ENCODE measurements at regions not wholly inside any gene's neighbourhood (a gene's known extent, or its start where the extent isn't known, plus 50 kb on each side); places are given as distances from the start of the nearest gene placed in this dataset.

DNA sequence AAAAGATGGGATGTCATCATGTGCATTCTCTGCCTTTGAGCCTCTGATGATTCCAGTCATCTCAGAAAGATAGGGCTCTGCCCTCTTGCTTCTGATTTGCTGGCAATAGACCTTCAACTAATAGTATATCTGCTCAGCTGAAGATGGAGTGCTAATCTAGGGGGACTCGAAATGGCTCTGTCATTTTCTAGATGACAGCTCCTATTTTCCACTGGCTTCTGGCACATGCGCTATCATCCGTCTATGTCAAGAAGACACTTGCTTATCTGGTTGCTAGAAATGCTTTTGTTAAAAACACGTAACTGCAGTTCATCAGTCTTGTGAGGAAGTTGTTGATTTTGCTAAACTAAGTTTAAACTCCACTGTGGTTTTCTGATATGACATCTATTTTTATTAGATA, 265.5 kb upstream of the ZNF608 start:
- no peak for DNase-seq

GRCh38 chr5:125012727-125013451, 266.4 kb upstream of the ZNF608 start:
- no peak for DNase-seq

DNA sequence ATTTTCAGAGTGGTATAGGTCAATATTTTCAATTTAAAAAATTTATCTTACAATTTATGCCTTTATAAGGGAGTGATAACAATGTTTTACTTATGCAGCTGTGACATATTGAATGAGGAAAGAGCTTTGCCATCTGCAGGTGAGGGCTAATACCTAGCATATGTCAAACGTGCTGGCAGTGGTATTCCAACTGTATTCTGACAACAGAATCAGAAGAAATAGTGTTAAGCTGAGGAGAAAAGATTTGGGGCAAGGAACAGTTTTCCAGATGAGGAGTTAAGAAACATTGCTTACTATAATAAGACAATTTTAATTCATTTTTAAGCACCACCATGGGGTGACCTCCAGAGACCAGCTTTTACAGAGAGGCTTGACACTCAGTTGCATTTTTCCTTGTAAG, 267.8 kb upstream of the ZNF608 start:
- no peak for DNase-seq

- DNase-seq = no peak
Measured at GRCh38 chr5:125017796-125018195, 271.4 kb upstream of the ZNF608 start.

DNA sequence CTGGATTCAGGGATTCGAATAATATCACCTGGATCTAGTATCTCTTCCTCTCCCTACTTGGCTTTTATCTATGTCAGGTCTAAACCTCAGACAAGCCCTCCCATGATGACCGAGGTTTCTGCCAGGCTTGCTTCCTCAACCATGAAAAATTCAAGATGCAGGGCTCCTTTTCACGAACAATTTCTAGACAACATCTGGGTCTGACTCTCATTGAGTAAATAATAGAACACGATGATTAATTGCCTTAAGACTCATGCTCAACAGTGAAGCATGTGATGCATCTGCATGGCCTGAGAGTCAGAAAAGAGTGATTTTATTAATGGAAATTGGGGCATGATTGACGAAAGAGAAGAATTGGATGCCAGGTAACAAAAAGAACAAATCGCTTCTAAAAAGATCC, 277.2 kb upstream of the ZNF608 start:
- no peak for DNase-seq

DNA sequence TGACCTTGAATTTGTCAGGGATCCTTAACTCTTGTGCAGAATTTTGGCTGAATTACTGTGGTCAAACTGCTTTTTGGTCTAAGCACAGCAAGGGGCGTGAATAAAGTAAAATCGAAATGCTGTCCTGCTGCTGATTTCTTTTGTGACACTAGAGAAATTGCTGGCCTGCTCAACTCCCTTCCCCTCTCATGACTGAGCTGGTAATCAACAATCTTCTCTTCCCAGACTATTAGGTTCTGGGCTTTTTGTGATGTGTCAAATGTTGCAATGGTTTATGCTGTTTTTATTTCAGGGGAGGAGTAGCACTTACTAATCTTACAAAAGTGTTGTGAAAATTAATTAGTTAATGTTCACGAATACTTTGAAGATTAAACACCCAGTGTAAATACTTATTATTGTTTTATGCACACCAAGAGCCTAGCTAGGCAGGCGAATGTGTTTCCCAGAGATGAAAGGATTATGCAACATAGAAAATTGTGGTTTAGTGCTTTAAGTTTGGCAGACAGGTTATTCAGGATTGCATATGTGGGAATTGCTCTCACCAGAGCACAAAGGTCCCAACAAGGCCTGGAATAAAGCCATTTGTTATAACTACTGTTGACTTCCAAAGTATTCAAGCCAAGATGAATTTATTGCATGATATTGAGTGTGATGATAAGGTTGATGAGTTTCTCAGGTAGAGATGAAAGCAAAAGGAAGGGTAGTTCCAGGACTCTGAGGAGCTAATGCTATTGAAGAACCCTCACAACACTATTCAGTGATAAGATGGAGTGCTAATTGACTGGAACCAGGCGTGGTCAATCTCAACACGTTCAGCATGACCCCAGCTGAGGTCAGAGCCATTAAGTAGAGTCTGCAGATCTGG, 280.7 kb upstream of the ZNF608 start:
- no peak for DNase-seq

DNA sequence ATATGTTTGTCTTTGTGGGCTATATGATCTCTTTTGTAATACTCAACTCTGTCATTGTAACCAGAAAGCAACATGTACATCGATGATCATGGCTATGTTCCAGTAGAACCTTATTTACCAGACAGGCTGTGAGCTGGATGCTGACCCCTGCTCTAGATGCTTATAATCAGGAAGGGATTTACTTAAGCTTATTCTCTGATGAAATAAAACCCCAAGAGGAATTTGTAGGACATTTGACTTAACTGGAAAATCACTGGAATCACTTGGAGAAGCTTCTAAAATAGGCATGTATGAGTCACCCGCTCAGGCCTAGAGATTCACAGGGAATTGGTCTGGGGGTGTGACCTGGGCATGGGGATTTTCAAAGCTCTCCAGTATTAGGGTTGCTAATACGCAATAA, 285.8 kb upstream of the ZNF608 start:
- DNase-seq = no peak

- DNase-seq = no peak
Measured at GRCh38 chr5:125033602-125034001, 287.2 kb upstream of the ZNF608 start.

GRCh38 chr5:125034331-125034730, 287.9 kb upstream of the ZNF608 start:
- DNase-seq = no peak

DNA sequence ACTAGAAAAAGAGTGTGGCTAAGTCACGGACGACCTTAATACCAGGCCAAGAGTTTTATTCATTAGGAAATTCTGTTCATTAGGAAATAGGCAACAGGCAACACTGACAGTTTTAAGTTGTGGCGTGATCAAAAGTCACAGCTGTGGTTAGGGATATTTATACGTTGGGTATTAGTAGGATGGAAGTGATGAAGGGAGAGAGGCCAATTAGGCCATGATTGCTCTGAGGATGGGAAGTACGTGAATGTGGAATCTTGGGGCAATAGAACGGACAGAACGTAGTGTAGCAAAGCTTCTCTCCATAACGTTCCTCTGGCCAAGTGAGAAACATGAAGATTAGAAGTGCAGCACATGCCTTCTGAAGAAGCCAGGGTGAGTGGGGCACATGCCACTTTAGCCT, 290.1 kb upstream of the ZNF608 start:
- DNase-seq = no peak

- DNase-seq = no peak
Measured at GRCh38 chr5:125037020-125037419, 290.6 kb upstream of the ZNF608 start.

DNA sequence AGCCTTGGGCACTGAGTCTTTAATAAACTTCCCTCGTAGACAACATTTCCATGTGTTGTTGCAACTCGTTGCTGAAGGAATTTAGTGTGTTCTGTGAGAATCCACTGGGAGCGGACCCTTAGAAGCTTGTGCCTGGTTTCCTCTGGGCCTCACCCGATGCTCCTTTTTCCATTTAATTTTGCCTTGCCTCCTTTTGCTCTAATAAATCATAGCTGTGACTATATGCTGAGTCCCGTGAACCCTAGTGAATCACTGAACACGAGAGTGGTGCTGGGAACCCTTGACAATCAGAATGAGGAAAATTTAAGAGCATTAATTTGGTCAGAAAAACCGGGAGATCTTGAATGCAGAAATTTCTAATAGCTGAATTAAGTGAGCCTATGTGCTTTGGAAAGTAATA, 291.1 kb upstream of the ZNF608 start:
- no peak for DNase-seq

DNA sequence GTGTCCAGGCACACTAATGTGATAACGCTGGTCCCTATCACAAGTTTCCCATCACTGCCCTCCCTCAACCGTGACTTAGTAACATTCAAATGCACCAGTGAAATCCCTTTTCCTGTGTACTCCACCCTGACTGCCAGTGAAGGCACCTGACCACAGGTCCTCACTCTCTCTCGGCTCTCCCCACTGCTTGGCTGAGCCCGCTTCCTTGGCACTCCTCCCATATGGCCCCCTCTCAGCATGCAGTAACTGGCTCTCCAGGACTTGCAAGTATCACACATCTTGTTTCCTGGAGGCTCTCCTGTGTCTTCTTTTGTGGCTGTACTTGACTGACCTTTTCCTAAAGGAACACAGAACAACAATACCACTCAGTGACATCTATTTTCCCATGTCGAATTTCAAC, 292.0 kb upstream of the ZNF608 start:
- no peak for DNase-seq

DNA sequence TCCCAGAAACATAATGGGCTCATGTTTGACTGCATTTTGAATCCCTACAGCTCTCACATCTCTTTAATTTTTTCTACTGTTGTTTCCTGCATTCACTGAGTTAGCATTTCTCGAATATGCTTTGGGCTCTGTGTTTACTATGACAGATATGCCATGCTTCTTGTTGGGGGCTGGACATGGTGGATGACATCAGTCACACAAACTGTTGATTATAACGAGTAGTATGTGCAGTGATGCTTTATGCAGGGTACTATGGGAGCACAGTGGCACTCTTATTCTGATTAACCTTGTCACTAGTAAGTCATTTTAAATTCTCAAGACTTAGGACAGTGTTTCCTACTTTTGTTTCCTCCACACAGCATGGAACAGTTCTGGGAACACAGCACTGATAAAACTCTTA, 295.4 kb upstream of the ZNF608 start:
- DNase-seq = no peak

DNA sequence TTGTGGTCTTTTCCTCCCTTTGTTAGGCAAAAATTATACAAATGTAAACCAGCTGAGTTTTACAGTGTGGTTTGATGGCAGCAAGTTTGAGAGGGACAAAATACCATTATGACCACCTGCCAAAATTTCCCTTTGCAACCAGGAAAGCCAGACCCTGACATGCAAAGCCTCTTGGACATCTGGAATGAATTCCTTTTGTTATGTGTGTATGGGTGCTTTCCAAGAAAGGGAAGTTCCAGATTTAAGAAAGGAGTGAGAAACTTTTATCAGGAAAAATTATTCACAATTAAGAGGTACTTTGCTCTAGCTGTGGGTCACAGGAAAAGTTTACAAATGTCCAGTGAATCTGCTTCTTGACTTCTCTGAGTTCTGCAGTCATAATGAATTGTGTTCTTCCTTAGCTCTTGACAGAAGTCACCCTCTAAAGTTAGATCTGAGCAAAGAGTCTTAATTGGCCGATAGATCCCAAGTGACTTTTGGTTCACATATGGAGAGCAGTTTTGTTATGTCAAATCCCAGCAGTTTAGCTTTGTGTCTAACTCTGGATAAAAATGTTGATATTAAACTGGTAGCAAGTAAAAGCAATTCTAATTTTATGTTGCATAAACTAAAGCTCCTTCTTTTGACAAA, 295.9 kb upstream of the ZNF608 start:
- peak; percentile 13 for DNase-seq

- DNase-seq = peak; percentile 83
Measured at GRCh38 chr5:125043781-125044391, 297.4 kb upstream of the ZNF608 start.

- peak; percentile 13 for DNase-seq
Measured at GRCh38 chr5:125044491-125045282, 298.2 kb upstream of the ZNF608 start.

GRCh38 chr5:125045646-125046045, 299.2 kb upstream of the ZNF608 start:
- peak; percentile 5 for DNase-seq

GRCh38 chr5:125046838-125047237, 300.4 kb upstream of the ZNF608 start:
- no peak for DNase-seq

- no peak for DNase-seq
Measured at GRCh38 chr5:125047871-125048270, 301.4 kb upstream of the ZNF608 start.

- no peak for DNase-seq
Measured at GRCh38 chr5:125049721-125050702, 303.6 kb upstream of the ZNF608 start.
